ENCODE measurements at regions not wholly inside any gene's neighbourhood (a gene's known extent, or its start where the extent isn't known, plus 50 kb on each side); places are given as distances from the start of the nearest gene placed in this dataset.

GRCh38 chr6:51141080-51141479 is 322.4 kb downstream of the TFAP2B start:
- TF ChIP-seq CTCF (IDR thresholded peaks at IDR 0.05), result no peak
- TF ChIP-seq POLR2AphosphoS5 (IDR thresholded peaks at IDR 0.05), result no peak

Data from prostate gland (tissue), 2 donors.